Stimulated activated CD8-positive, alpha-beta memory T cell treated with anti-CD3 and anti-CD28 coated beads, Interleukin-15, amount 100 ng/mL, for 24 hours (primary cell): ENCODE measurements at regions not wholly inside any gene's neighbourhood (a gene's known extent, or its start where the extent isn't known, plus 50 kb on each side); places are given as distances from the start of the nearest gene placed in this dataset.
"Not testable (repeated sequence)": the region's sequence is repeated elsewhere in the genome, so short reads cannot be mapped to it uniquely, and the experiment has no call there.

Experiments used
- DNase-seq: peaks from one replicate; pipeline ENCODE4 v3.0.0-alpha.2; 2020; ENCODE audit warnings: low read depth

- DNase-seq, result no peak
These were observed 233.3 kb upstream of the MGAT5 start for GRCh38 chr2:134020608-134021007.

DNA sequence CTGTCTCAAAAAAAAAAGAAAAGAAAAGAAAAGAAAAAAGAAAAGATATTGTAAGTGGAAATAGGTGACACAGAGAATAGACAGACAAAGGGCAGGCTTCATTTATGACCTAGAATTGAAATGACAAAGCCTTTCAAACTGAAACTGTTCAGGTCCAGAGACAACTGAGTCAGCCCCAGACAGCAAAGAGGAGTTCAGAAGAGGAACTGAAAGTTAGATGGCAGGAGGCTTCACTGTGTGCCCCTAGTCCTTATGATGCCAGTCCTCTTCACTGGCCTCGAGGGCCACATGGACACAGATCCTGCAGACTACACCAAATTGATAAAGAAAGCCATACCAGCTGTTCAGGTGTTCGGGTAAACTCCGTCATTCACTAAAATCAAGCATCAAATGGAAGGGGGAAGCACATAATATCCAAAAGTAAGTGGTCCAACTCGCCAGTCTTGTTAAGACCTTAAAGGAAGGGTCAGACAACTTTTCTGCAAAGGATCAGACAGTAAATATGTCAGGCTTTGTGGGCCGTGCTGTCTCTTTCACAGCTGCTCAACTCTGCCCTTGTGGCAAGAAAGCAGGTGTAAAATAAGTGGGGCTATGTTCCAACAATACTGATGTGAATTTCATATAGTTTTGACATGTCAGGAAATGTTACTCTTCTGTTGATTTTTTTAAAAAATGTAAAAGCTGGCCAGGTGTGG, 231.9 kb upstream of the MGAT5 start:
- DNase-seq, result no peak

DNA sequence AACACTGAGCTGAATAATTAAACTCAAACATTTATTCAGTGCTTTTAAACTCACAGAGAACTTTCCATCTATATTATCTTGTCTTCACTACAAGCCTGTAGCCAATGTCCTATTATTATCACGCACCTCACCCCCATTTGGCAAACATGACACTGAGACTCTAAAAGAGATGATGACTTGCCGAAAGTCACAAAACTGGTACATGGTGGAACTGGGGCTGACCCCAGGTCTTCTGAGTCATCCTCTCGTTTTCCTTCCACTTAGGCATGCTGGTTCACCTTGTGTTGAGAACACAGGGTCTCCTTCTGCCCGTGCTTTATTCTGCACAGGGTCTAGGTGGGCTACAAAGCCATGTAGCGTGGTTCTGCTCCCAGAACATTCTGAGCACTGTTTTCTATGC, 230.0 kb upstream of the MGAT5 start:
- no peak for DNase-seq

- no peak for DNase-seq
These were observed 225.9 kb upstream of the MGAT5 start for GRCh38 chr2:134027980-134028379.

- DNase-seq, result no peak
These were observed 224.5 kb upstream of the MGAT5 start for GRCh38 chr2:134029418-134029817.

- no peak for DNase-seq
These were observed 222.3 kb upstream of the MGAT5 start for GRCh38 chr2:134031539-134031938.

GRCh38 chr2:134035605-134036370, 218.1 kb upstream of the MGAT5 start:
- no peak for DNase-seq

DNA sequence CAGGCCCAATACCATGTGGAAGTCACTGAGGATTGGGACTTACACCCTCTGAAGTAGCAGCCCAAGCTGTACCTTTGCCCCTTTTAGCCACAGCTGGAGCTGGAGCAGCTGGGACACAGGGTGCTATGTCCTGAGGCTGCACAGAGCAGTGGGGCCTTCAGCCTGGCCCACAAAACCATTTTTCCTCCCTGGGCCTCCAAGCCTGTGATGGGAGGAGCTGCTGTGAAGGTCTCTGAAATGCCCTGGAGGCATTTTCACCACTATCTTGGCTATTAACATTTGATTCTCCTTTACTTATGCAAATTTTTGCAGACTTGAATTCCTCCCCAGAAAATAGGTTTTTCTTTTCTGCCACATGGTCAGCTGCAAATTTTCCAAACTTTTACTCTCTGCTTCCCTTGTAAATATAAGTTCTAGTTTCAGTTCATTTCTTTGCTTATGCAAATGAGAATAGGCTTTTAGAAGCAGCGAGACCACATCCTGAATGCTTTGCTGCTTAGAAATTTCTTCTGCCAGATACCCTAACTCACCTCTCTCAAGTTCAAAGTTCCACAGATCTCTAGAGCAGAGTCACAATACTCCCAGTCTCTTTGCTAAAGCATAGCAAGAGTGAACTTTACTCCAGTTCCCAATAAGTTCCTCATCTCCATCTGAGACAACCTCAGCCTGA, 213.8 kb upstream of the MGAT5 start:
- DNase-seq, result no peak

DNA sequence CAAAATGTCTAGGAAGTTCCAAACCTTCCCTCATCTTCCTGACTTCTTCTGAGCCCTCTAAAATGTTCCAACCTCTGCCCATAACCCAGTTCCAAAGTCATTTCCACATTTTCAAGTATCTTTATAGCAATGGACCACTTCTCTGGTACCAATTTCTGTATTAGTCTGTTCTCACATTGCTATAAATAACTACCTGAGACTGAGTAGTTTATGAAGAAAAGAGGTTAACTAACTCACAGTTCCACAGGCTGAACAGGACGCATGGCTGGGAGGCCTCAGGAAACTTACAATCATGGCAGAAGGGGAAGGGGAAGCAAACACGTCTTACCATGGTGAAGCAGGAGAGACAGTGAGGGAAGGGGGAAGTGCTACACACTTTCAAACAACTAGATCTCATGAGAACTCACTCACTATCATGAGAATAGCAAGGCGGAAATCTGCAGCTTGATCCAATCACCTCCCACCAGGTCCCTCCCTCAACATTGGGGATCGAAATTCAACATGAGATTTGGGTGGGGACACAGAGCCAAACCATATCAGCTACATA, 213.2 kb upstream of the MGAT5 start:
- DNase-seq, result not testable (repeated sequence)

DNA sequence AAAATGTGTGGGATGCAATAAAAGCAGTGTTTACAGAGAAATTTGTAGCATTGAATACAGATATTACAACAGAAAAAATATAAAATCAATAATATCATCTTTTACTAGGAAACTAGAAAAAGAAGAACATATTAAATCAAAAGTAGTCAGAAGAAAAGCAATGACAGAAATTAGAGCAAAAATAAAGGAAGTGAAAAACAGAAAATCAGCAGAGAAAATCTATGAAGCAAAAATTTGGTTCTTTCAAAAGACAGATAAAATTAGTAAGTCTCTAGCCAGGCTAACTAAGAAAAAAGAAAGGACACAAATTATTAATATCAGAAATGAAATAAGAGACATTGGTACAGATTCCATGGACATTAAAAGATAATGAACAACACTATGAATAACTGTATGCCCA, 212.0 kb upstream of the MGAT5 start:
- DNase-seq, result no peak

DNA sequence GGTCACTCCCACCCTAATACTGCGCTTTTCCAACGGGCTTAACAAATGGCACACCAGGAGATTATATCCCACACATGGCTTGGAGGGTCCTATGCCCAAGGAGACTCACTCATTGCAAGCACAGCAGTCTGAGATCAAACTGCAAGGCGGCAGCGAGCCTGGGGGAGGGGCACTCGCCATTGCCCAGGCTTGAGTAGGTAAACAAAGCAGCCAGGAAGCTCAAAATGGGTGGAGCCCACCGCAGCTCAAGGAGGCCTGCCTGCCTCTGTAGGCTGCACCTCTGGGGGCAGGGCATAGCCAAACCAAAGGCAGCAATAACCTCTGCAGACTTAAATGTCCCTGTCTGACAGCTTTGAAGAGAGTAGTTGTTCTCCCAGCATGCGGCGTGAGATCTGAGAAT, 210.8 kb upstream of the MGAT5 start:
- DNase-seq, result not testable (repeated sequence)

DNA sequence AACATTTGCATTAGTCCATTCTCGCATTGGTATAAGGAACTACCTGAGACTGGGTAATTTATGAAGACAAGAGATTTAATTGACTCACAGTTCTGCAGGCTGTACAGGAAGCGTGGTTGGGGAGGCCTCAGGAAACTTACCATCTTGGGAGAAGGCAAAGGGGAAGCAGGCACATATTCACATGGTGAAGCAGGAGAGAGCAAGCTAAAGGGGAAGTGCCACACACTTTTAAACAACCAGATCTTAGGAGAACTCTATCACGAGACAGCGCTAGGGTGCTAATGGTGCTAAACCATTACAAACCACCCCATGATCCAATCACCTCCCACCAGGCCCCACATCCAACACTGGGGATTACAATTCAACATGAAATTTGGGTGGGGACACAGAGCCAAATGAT, 201.7 kb upstream of the MGAT5 start:
- no peak for DNase-seq

GRCh38 chr2:134056173-134056572, 197.7 kb upstream of the MGAT5 start:
- no peak for DNase-seq

DNA sequence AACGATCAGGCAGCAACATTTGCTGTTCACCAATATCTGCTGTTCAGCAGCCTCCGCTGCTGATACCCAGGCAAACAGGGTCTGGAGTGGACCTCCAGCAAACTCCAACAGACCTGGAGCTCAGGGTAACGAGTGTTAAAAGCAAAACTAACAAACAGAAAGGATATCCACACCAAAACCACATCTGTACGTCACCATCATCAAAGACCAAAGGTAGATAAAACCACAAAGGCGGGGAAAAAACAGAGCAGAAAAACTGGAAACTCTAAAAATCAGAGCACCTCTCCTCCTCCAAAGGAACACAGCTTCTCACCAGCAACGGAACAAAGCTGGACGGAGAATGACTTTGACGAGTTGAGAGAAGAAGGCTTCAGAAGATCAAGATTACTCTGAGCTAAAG, 192.8 kb upstream of the MGAT5 start:
- DNase-seq, result not testable (repeated sequence)

- DNase-seq, result not testable (repeated sequence)
These were observed 191.6 kb upstream of the MGAT5 start for GRCh38 chr2:134062235-134062634.

DNA sequence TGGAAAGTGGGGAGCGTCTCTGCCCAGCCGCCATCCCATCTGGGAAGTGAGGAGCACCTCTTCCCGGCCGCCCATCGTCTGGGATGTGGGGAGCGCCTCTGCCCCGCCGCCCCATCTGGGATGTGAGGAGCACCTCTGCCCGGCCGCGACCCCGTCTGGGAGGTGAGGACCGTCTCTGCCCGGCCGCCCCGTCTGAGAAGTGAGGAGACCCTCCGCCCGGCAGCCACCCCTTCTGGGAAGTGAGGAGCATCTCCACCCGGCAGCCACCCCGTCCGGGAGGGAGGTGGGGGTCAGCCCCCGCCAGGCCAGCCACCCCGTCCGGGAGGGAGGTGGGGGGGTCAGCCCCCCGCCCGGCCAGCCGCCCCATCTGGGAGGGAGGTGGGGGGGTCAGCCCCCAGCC, 190.0 kb upstream of the MGAT5 start:
- not testable (repeated sequence) for DNase-seq

- no peak for DNase-seq
These were observed 183.6 kb upstream of the MGAT5 start for GRCh38 chr2:134070281-134070741.

GRCh38 chr2:134072341-134072740, 181.5 kb upstream of the MGAT5 start:
- DNase-seq, result no peak

DNA sequence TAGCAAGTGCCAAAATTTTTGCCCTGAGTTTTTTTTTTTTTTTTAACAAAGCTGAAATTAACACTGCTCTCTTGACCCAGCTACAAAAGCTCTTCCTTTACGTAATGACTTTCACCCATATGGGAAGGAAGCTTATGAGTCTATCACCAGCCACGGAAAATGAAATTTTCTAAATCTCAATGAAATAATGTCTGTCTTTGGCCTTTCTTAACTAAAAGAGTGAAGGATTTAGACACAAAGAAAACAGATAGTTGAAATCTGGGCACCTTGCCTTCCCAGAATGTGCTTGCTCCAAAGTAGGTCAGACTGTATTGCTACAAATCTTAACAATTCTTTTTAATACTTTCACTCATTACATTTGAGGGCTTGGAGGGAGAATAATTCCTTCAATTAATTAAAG, 180.8 kb upstream of the MGAT5 start:
- DNase-seq, result no peak

DNA sequence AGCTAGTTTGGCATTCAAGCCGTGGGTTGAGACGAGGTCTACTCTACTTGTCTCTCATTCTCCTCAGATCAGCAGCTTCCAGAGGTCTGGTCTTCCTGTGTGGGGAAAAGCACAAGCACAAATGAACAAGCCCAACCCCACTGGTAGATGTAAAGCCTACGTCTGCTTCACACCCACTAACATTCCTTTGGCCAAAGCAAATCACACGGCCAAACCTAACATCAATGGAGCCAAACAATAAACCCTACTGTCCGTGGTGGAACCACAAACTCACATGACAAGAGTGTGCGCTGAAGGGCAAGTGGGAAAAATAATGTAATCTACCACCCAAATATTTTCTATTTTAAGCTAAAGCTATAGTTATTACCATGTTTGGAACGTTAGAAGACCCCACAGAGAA, 179.3 kb upstream of the MGAT5 start:
- no peak for DNase-seq

GRCh38 chr2:134075204-134075603, 178.7 kb upstream of the MGAT5 start:
- no peak for DNase-seq

GRCh38 chr2:134078354-134078753, 175.5 kb upstream of the MGAT5 start:
- no peak for DNase-seq

DNA sequence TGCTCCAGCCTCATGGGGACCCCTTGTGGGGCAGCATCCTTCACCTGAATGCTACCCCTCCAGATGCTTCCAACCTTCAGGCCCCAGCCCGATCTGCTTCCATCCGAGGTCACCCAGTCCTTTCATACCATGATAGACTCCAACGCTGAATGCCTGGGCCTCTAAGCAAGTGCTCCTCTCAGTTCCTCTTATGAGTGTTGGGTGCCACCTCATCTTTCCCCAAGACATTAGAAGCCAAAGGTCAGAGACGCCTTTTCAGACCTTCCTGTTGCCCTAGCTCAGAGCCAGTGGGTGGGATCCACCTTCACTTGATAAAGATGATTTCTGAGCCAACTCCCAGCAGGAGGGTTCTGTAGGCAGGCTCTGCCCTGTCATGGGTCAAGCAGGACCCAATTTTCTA, 174.5 kb upstream of the MGAT5 start:
- DNase-seq, result no peak
